A549 (cell line): ENCODE measurements at regions not wholly inside any gene's neighbourhood (a gene's known extent, or its start where the extent isn't known, plus 50 kb on each side); places are given as distances from the start of the nearest gene placed in this dataset.

ENCODE experiments used
- ATAC-seq, 2 experiments: fragments of 200-7000 bp in 1 of 2; fragments of >200 bp in 1 of 2; cut with Nextera tagmentation in 1 of 2; cut with Tn5 transposase in 1 of 2; 3 replicates each; pipeline versions ENCODE4 v1.8.0 to v1.9.1; 2018 to 2020; ENCODE audit warnings: mild to moderate bottlenecking in 1 of 2, moderate library complexity in 1 of 2
- CTCF ChIA-PET: fragments of 300-600 bp; sonication (Branson Sonifier 250); formaldehyde crosslinking; extraction: SDS; loops from one replicate; lab custom pipeline; 2021; ENCODE audit warnings: antibody characterized with exemption, inconsistent platforms; lab: Yijun Ruan, JAX
- POLR2A ChIA-PET: fragments of 350-600 bp; formaldehyde crosslinking; extraction: SDS; loops from one replicate; lab custom pipeline; 2021; ENCODE audit warnings: antibody characterized with exemption, inconsistent platforms; lab: Yijun Ruan, JAX
- DNase-seq, 2 experiments: peaks; one replicate each; pipeline versions ENCODE4 v3.0.0 to v3.0.0-alpha.2; 2011 to 2016; ENCODE audit warnings: low read depth in 1 of 2, low spot score in 1 of 2
- FAIRE-seq: peaks from 2 replicates; lab custom pipeline; 2011; peaks lifted over from hg19 to GRCh38; lab: Jason Lieb, UNC
- H3K27ac ChIP-seq, 2 experiments: fragments of >200 bp; sonication (Bioruptor Twin); formaldehyde crosslinking; 3 replicates each; pipeline ENCODE4 v1.5.1; 2016 to 2017
- H3K4me1 ChIP-seq: fragments of >200 bp; sonication (Bioruptor Twin); formaldehyde crosslinking; 3 replicates; pipeline ENCODE4 v1.6.1; 2016
- H3K4me2 ChIP-seq: fragments of >200 bp; sonication (Bioruptor Twin); formaldehyde crosslinking; 3 replicates; pipeline ENCODE4 v1.6.1; 2016
- H3K4me3 ChIP-seq: fragments of >200 bp; sonication (Bioruptor Twin); formaldehyde crosslinking; 3 replicates; pipeline ENCODE4 v1.5.1; 2016
- H3K9me3 ChIP-seq: fragments of >200 bp; sonication (Bioruptor Twin); formaldehyde crosslinking; 3 replicates; pipeline ENCODE4 v1.6.1; 2016
- BHLHE40 ChIP-seq: IDR thresholded peaks from 2 replicates; pipeline ENCODE4 v1.6.1; 2012; ENCODE audit warnings: low read depth, low read length, inconsistent platforms
- CBX2 ChIP-seq: fragments of 200-600 bp; sonication (generic); IDR thresholded peaks from 2 replicates; pipeline ENCODE4 v1.6.1; 2016; ENCODE audit warnings: low read depth, mild to moderate bottlenecking, borderline replicate concordance
- CEBPB ChIP-seq, 2 experiments: fragments of >200 bp in 1 of 2; sonication (Bioruptor Twin) in 1 of 2; formaldehyde crosslinking in 1 of 2; IDR thresholded peaks; 2 replicates each; pipeline ENCODE4 v1.6.1; 2012 to 2016
- CHD2 ChIP-seq: fragments of 150-350 bp; IDR thresholded peaks from 2 replicates; pipeline ENCODE4 v1.6.1; 2014; ENCODE audit warnings: low read length; ENCODE audit not compliant: partially characterized antibody
- EHF ChIP-seq: fragments of 250-450 bp; sonication (Bioruptor Pico); IDR thresholded peaks from 2 replicates; pipeline ENCODE4 v1.5.0; 2020; ENCODE audit warnings: mild to moderate bottlenecking
- EHMT2 ChIP-seq: fragments of 200-600 bp; sonication (generic); IDR thresholded peaks from 2 replicates; pipeline ENCODE4 v1.6.1; 2016; ENCODE audit warnings: antibody characterized with exemption, low read depth, mild to moderate bottlenecking, moderate library complexity
- ESRRA ChIP-seq: fragments of 150-350 bp; IDR thresholded peaks from 2 replicates; pipeline ENCODE4 v1.6.1; 2014; ENCODE audit warnings: mild to moderate bottlenecking, low read length, borderline replicate concordance
- FOSL2 ChIP-seq, 2 experiments: fragments of 450-650 bp in 1 of 2; fragments of >200 bp in 1 of 2; sonication (Bioruptor Twin) in 1 of 2; formaldehyde crosslinking; IDR thresholded peaks; 2 replicates each; pipeline versions ENCODE4 v1.5.0 to v1.6.1; 2016 to 2020; ENCODE audit warnings: mild to moderate bottlenecking in 1 of 2, moderate library complexity in 1 of 2
- FOXS1 ChIP-seq: fragments of 250-450 bp; sonication (Bioruptor Pico); IDR thresholded peaks from 2 replicates; pipeline ENCODE4 v1.5.0; 2020; ENCODE audit warnings: mild to moderate bottlenecking, moderate library complexity
- GATA3 ChIP-seq: IDR thresholded peaks from 2 replicates; pipeline ENCODE4 v1.6.1; 2012; ENCODE audit warnings: borderline replicate concordance
- HOXA7 ChIP-seq: fragments of 250-450 bp; sonication (Bioruptor Pico); IDR thresholded peaks from 2 replicates; pipeline ENCODE4 v1.5.0; 2020; ENCODE audit warnings: mild to moderate bottlenecking, moderate library complexity
- HOXB5 ChIP-seq: fragments of 250-450 bp; sonication (Bioruptor Pico); IDR thresholded peaks from 2 replicates; pipeline ENCODE4 v1.5.0; 2020; ENCODE audit warnings: mild to moderate bottlenecking, moderate library complexity
- JUNB ChIP-seq: fragments of >200 bp; sonication (Bioruptor Twin); formaldehyde crosslinking; IDR thresholded peaks from 2 replicates; pipeline ENCODE4 v1.6.1; 2016
- KDM1A ChIP-seq: fragments of 200-600 bp; sonication (generic); IDR thresholded peaks from 2 replicates; pipeline ENCODE4 v1.6.1; 2016; ENCODE audit warnings: low read depth, mild to moderate bottlenecking
- MAFK ChIP-seq: fragments of 450-650 bp; IDR thresholded peaks from 2 replicates; pipeline ENCODE4 v1.6.1; 2014; ENCODE audit not compliant: partially characterized antibody
- POLR2A ChIP-seq: IDR thresholded peaks from 2 replicates; pipeline ENCODE4 v1.6.1; 2012; ENCODE audit warnings: mild to moderate bottlenecking, low read length
- RFX5 ChIP-seq: fragments of 450-650 bp; IDR thresholded peaks from 2 replicates; pipeline ENCODE4 v1.7.1; 2014; ENCODE audit warnings: antibody characterized with exemption, mild to moderate bottlenecking, moderate library complexity
- SMC3 ChIP-seq: fragments of >200 bp; sonication (Bioruptor Twin); formaldehyde crosslinking; IDR thresholded peaks from 3 replicates; pipeline ENCODE4 v1.6.1; 2018; ENCODE audit warnings: inconsistent platforms
- TP53 ChIP-seq: fragments of 250-450 bp; sonication (Bioruptor Pico); IDR thresholded peaks from 2 replicates; pipeline ENCODE4 v1.5.0; 2021; ENCODE audit warnings: mild to moderate bottlenecking, moderate library complexity
- ZFP36 ChIP-seq: fragments of 450-650 bp; IDR thresholded peaks from 2 replicates; pipeline ENCODE4 v1.6.1; 2014; ENCODE audit warnings: borderline replicate concordance; ENCODE audit not compliant: partially characterized antibody
- WGBS: methylation state at CpG from one replicate; pipeline ENCODE4 v1.1.6; 2017; ENCODE audit errors: missing lambda C conversion rate; 5-methylcytosine and 5-hydroxymethylcytosine counted together
- TF ChIP-seq, protein P1 (sequence below): fragments of >200 bp; sonication (Bioruptor Twin); formaldehyde crosslinking; IDR thresholded peaks from 3 replicates; pipeline ENCODE4 v1.5.1; 2016
- TF ChIP-seq, protein P2 (sequence below): fragments of 250-450 bp; sonication (Bioruptor Pico); IDR thresholded peaks from 2 replicates; pipeline ENCODE4 v1.5.0; 2021; ENCODE audit warnings: mild to moderate bottlenecking, moderate library complexity, borderline replicate concordance
- TF ChIP-seq, protein P3 (sequence below): fragments of >200 bp; sonication (Bioruptor Twin); formaldehyde crosslinking; IDR thresholded peaks from 2 replicates; pipeline ENCODE4 v1.6.1; 2016
- TF ChIP-seq, protein P4 (sequence below): fragments of >200 bp; sonication (Bioruptor Twin); formaldehyde crosslinking; IDR thresholded peaks from 3 replicates; pipeline ENCODE4 v1.6.1; 2016
- TF ChIP-seq, protein P5 (sequence below): fragments of 450-650 bp; IDR thresholded peaks from 2 replicates; pipeline ENCODE4 v1.6.1; 2014; ENCODE audit warnings: antibody characterized with exemption

DNA sequence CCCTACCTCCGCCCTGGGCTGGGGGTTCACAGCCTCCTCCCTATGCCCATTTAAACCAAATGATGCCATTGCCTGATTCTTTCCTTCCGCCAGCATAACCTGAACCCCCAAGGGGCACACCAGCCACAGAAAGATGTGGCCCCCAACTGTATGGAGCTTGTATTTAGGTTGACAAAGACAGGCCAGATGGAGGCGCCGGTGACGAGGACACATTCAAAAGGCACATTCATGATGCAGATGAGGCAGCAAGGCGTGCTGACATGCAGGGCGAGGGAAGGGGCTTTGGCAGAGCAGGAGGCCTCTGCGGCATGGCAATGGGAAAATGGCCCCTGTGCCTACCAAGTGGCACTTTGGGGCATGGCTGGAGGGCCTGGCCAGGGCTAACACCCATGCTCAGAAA is 112.2 kb downstream of the RFLNA start:
- WGBS, result 95% methylated on average over 8 of the region's 8 CpGs
- TF ChIP-seq BHLHE40 (no peak), SMC3 (no peak), JUNB (no peak), CEBPB (IDR thresholded peaks at IDR 0.05) (no peak), POLR2A (no peak), KDM1A (no peak), FOXS1 (no peak)
- TF ChIP-seq, protein P1, sequence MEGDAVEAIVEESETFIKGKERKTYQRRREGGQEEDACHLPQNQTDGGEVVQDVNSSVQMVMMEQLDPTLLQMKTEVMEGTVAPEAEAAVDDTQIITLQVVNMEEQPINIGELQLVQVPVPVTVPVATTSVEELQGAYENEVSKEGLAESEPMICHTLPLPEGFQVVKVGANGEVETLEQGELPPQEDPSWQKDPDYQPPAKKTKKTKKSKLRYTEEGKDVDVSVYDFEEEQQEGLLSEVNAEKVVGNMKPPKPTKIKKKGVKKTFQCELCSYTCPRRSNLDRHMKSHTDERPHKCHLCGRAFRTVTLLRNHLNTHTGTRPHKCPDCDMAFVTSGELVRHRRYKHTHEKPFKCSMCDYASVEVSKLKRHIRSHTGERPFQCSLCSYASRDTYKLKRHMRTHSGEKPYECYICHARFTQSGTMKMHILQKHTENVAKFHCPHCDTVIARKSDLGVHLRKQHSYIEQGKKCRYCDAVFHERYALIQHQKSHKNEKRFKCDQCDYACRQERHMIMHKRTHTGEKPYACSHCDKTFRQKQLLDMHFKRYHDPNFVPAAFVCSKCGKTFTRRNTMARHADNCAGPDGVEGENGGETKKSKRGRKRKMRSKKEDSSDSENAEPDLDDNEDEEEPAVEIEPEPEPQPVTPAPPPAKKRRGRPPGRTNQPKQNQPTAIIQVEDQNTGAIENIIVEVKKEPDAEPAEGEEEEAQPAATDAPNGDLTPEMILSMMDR, result no peak
- TF ChIP-seq, protein P2, sequence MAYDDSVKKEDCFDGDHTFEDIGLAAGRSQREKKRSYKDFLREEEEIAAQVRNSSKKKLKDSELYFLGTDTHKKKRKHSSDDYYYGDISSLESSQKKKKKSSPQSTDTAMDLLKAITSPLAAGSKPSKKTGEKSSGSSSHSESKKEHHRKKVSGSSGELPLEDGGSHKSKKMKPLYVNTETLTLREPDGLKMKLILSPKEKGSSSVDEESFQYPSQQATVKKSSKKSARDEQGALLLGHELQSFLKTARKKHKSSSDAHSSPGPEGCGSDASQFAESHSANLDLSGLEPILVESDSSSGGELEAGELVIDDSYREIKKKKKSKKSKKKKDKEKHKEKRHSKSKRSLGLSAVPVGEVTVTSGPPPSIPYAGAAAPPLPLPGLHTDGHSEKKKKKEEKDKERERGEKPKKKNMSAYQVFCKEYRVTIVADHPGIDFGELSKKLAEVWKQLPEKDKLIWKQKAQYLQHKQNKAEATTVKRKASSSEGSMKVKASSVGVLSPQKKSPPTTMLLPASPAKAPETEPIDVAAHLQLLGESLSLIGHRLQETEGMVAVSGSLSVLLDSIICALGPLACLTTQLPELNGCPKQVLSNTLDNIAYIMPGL (CRISPR knock-in tag), result no peak
- TF ChIP-seq, protein P3, sequence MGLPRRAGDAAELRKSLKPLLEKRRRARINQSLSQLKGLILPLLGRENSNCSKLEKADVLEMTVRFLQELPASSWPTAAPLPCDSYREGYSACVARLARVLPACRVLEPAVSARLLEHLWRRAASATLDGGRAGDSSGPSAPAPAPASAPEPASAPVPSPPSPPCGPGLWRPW, result no peak
- no peak overlapping the region for H3K4me3 ChIP-seq
- no peak overlapping the region for H3K4me2 ChIP-seq
- DNase-seq, result no peak
- no peaks in the 10 kb centered on the region for H3K9me3 ChIP-seq
- no peak for FAIRE-seq
- CTCF ChIA-PET, result interaction anchor here (3.4 to 7.2 kb wide), 2 partner anchors 10 to 17 kb away, joined by 15 to 87 read pairs; no protein-coding TSS in a partner anchor
- no peak overlapping the region for H3K27ac ChIP-seq
- no peak for ATAC-seq
- H3K4me1 ChIP-seq, result peaks cover 40% of the 10 kb centered on the region
- POLR2A ChIA-PET, result no interaction called here

DNA sequence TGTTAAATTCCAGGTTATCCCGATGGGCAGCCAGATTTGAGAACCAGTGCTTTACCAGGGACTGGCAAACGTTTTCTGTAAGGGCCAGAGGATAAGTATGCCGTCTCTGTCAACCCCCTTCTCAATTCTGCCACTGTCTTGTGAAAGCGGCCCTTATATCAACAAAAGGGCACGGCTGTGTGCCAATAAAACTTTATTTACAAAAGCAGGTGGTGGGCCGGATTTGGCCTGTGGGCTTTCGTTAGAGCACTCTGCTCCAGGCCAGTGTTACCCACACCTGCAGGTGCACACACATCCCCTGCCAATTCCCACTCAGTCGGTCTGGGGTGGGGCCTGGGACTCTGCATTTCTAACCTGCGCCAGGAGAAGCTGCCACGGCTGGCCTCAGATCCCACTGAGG is 111.2 kb downstream of the RFLNA start:
- no peaks in the 10 kb centered on the region for H3K9me3 ChIP-seq
- H3K27ac ChIP-seq, result no peak overlapping the region; a peak in 1 of 6 replicates
- 75% methylated on average over 10 of the region's 10 CpGs for WGBS
- no peak overlapping the region for H3K4me2 ChIP-seq
- H3K4me3 ChIP-seq, result no peak overlapping the region
- CTCF ChIA-PET, result interaction anchor here (7.2 kb wide), 1 partner anchor 9 kb away, joined by 87 read pairs; no protein-coding TSS in a partner anchor
- H3K4me1 ChIP-seq, result peaks cover 30% of the 10 kb centered on the region
- ATAC-seq (no peak), FAIRE-seq (no peak), DNase-seq (no peak)
- TF ChIP-seq HOXA7 (CRISPR knock-in tag) (no peak), FOSL2 (IDR thresholded peaks at IDR 0.05) (no peak), FOSL2 (CRISPR knock-in tag; IDR thresholded peaks at IDR 0.05) (no peak), KDM1A (no peak), EHF (no peak), GATA3 (no peak), HOXB5 (CRISPR knock-in tag) (no peak), CBX2 (no peak), CHD2 (no peak), POLR2A (no peak), ZFP36 (no peak), MAFK (no peak), RFX5 (no peak), ESRRA (no peak), TP53 (no peak), EHMT2 (no peak)
- TF ChIP-seq, protein P4, sequence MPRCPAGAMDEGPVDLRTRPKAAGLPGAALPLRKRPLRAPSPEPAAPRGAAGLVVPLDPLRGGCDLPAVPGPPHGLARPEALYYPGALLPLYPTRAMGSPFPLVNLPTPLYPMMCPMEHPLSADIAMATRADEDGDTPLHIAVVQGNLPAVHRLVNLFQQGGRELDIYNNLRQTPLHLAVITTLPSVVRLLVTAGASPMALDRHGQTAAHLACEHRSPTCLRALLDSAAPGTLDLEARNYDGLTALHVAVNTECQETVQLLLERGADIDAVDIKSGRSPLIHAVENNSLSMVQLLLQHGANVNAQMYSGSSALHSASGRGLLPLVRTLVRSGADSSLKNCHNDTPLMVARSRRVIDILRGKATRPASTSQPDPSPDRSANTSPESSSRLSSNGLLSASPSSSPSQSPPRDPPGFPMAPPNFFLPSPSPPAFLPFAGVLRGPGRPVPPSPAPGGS, result no peak
- TF ChIP-seq, protein P5, sequence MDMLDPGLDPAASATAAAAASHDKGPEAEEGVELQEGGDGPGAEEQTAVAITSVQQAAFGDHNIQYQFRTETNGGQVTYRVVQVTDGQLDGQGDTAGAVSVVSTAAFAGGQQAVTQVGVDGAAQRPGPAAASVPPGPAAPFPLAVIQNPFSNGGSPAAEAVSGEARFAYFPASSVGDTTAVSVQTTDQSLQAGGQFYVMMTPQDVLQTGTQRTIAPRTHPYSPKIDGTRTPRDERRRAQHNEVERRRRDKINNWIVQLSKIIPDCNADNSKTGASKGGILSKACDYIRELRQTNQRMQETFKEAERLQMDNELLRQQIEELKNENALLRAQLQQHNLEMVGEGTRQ, result no peak
- POLR2A ChIA-PET, result no interaction called here
